Ovary (tissue), 3 donors: ENCODE measurements at regions not wholly inside any gene's neighbourhood (a gene's known extent, or its start where the extent isn't known, plus 50 kb on each side); places are given as distances from the start of the nearest gene placed in this dataset.

Experiments
- POLR2A ChIP-seq: fragments of 450-650 bp; IDR thresholded peaks from one replicate; pipeline ENCODE4 v1.6.1; 2017; ENCODE audit warnings: antibody characterized with exemption, mild to moderate bottlenecking, moderate library complexity
- TF ChIP-seq, protein P1 (sequence below), 3 donors: fragments of 450-650 bp in 2 of 3; fragments of 200-600 bp in 1 of 3; IDR thresholded peaks; one replicate each; pipeline versions ENCODE4 v1.5.1 to v1.8.0; 2016 to 2022; ENCODE audit warnings: antibody characterized with exemption in 3 of 3, mild to moderate bottlenecking in 1 of 3
- donor health status: DM: no; HTN: no; CAD: no.

DNA sequence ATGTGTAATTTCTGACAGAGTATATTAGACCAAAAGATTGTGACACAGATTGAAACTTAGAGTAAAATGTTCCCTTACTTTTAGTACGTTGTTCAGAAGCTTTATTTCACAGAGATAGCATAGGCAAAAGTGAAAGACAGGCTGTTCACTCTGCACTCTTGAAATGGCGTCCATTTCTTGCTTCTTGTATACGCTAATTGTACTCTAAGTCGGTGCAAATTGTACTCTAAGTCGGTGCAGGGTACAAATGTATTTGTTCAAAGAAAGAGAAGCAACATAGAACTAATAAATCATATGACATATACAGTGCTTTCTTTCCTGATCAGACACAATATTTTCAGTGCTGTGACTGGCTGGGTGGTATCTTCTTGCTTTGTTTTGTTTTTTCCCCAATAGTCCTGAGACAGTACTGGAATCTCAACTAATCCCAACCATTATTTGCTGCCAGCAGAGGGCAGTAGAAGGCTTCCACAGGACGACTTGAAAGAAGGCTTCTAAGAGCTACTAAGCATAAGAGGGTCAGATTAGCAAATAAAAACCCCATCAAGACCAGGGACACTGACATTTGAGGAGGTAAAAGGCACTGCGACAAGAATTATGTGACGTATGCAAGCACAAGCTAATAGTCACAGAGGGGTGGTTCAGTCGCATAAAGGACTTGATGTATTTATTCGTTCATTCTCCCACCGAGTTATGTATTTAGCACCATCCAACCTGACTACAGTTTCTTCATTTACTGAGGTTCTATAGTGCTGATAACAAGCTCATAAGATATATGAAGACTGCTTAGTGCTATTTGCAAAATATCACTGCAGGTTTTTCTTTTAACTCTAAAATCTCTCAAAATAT, 831.8 kb downstream of the TAF11L14 start:
- no peak for TF ChIP-seq POLR2A
- TF ChIP-seq, protein P1, sequence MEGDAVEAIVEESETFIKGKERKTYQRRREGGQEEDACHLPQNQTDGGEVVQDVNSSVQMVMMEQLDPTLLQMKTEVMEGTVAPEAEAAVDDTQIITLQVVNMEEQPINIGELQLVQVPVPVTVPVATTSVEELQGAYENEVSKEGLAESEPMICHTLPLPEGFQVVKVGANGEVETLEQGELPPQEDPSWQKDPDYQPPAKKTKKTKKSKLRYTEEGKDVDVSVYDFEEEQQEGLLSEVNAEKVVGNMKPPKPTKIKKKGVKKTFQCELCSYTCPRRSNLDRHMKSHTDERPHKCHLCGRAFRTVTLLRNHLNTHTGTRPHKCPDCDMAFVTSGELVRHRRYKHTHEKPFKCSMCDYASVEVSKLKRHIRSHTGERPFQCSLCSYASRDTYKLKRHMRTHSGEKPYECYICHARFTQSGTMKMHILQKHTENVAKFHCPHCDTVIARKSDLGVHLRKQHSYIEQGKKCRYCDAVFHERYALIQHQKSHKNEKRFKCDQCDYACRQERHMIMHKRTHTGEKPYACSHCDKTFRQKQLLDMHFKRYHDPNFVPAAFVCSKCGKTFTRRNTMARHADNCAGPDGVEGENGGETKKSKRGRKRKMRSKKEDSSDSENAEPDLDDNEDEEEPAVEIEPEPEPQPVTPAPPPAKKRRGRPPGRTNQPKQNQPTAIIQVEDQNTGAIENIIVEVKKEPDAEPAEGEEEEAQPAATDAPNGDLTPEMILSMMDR (IDR thresholded peaks at IDR 0.05): no peak
